Fibroblast of skin of back (primary cell): ENCODE measurements at regions not wholly inside any gene's neighbourhood (a gene's known extent, or its start where the extent isn't known, plus 50 kb on each side); places are given as distances from the start of the nearest gene placed in this dataset.

Source experiments
- DNase-seq: peaks from one replicate; pipeline ENCODE4 v3.0.0-alpha.2; 2013

DNA sequence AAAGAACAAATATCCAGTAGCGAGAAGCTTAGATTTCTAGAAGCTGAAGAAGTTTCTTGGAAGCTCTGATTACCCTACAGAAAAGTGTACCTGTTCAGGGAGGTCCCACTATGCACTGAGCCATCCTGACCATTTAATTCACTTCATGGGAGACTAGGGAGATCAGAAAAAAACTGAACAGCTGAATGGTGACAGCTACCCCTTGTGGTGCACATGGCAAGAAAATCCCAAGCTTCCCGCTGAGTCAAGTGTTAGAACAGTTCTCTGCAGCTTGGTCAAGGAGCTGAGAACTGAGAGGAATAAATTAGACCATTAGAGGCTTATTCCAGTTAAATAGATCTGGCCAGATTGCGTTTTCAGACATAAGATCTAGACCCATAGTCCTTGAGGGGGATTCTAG, 197.2 kb upstream of the VEPH1 start:
- DNase-seq = no peak

DNA sequence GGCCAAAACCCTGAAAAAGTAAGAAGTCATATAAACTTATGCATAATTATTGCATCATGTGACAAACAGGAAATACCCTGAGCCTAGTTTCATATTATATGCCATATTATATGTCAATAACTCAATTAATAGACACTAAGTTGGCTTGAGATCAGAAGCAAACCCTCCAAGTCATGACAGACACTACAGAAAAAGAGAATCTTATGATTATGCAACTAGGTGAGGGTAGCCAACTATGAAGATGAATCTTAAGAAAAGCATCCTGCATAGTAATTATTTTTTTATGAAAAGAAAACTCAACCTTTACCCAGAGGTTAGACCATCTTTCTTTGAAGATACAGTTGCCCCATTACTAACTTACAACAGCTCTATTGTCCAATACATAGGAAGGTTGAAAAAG, 192.4 kb upstream of the VEPH1 start:
- DNase-seq = no peak

GRCh38 chr3:157695103-157695502, 191.9 kb upstream of the VEPH1 start:
- DNase-seq = no peak

GRCh38 chr3:157693762-157694161, 190.5 kb upstream of the VEPH1 start:
- no peak for DNase-seq

DNA sequence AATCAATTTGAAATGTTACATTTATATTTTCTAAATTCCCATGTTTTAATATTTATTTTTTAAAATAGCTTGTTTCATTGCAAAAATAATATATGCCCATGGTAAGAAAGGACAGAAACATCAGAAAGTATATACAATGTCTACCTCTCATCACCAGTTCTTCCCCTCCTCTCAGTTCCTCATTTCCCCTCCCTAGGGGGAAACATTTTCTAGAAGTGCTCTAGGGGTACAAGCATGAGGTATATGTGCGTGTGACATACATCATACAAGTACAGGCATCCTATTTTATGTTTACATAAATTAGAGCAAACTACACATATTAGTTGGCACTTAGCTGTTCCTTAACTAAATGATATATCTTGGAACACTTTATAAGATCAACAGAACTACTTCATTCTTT, 189.3 kb upstream of the VEPH1 start:
- no peak for DNase-seq

DNA sequence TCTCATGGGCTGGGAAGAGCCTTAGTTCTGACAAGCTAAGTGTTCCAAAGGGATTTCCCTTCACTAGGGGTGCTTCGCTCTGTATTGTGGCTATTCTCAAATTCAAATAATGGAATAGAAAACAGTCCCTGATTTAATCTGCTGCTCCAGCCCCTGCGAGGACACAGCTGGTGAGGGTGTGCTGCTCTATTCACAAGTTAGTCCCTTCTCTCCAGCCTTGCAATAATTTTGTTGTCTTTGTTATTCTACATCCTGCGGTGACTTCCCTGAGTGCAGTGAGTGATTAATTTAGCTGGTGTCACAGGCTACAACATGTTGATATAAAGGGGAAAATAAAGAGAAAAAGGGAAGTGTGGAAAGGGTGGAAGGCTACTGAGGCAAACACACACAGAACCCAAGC, 180.5 kb upstream of the VEPH1 start:
- DNase-seq = no peak

GRCh38 chr3:157672061-157672460, 168.8 kb upstream of the VEPH1 start:
- no peak for DNase-seq

DNA sequence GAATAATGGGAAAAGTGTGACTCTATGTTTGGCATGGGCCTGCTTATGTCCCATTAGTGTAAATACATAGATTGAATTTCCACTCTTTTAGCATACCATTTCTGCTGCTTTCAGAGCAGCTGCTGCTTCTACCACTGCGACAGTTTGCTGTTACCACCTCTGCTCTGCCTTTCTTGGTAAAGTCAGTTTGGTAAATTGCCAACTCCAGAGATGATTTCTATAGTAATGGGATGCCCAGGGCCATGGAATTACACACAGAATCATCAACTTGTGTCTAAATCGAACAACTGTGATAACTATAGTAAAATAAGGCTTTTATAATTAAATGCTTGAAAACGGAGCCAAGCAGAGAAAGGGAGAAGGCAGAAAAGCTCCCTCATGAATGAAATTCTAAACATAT, 168.4 kb upstream of the VEPH1 start:
- DNase-seq = no peak

GRCh38 chr3:157669416-157669815, 166.2 kb upstream of the VEPH1 start:
- no peak for DNase-seq

DNA sequence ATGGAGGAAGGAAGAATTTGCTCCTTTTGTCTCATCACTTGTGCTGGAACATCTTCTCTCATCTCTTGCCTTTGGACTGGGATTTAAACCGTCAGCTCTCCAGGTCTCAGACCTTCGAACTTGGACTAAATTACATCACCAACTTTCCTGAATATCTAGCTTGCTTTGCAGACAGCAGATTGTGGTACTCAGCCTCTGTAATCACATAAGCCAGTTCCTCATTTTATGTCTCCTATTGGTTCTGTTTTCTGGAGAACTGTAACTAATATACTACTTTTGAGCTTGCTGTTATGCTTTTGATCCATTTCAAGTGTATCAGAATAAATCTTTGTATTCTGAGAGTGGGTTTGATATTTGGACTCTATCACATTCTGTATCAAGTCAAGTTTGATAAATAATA, 164.3 kb upstream of the VEPH1 start:
- no peak for DNase-seq

- no peak for DNase-seq
These were observed 159.0 kb upstream of the VEPH1 start for GRCh38 chr3:157662171-157662570.

- no peak for DNase-seq
These were observed 157.6 kb upstream of the VEPH1 start for GRCh38 chr3:157660847-157661246.

- no peak for DNase-seq
These were observed 149.2 kb upstream of the VEPH1 start for GRCh38 chr3:157652366-157652765.

DNA sequence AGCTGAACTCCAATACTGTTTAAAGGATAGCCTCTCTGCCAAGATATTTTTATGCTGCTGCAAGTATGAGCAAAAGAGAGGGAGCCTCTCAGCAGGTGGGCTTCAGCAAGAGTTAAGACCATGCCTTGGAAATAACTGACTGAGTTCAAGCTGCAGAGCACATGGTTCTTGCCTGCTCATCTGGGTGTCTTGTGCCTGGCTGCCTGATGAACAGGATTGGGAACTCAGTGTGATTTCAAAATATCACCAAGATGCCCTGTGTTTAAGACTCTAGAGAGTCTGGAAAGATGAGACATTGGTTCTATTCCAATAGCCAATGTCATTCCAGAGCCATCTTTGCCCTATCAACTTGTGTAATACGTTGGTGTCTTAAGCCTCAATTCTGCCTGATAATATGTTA, 147.5 kb upstream of the VEPH1 start:
- DNase-seq = no peak

DNA sequence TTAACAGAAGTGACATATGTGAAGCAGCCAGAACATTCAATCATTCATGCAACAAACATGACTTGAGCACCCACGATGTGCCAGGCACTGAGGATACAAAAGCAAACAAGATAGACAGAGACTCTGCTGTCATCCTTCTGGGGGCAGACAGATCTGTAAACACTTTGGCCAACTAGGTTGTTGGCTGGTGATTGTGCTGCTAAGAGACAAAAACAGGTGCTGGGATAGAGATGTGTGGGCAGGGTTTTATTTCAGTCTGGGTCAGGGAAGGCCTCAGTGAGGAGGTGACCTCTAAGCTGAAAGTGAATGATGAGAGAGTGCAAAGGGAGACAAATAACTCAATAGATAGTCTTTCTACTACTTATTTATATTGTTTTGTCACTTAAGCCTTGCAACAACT, 147.0 kb upstream of the VEPH1 start:
- no peak for DNase-seq

DNA sequence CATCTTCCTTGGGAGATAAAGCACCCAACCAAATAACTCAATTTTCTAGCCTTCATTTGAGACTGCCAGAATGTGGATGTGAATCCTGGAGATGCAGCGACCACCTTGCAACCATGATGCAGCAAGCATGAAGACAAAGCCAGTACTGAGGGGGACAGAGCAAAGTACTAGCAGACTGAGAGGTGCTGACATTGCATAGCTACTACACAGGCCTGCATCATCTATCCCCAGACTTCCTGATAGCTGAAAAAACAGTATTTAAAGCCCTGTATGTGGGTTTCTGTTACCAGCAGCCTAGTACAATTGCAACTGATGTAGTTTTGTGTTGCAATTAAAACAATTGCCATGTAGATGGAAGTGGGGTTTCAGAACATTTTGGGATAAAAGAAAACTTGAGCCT, 146.3 kb upstream of the VEPH1 start:
- no peak for DNase-seq

- no peak for DNase-seq
These were observed 144.6 kb upstream of the VEPH1 start for GRCh38 chr3:157647820-157648219.

DNA sequence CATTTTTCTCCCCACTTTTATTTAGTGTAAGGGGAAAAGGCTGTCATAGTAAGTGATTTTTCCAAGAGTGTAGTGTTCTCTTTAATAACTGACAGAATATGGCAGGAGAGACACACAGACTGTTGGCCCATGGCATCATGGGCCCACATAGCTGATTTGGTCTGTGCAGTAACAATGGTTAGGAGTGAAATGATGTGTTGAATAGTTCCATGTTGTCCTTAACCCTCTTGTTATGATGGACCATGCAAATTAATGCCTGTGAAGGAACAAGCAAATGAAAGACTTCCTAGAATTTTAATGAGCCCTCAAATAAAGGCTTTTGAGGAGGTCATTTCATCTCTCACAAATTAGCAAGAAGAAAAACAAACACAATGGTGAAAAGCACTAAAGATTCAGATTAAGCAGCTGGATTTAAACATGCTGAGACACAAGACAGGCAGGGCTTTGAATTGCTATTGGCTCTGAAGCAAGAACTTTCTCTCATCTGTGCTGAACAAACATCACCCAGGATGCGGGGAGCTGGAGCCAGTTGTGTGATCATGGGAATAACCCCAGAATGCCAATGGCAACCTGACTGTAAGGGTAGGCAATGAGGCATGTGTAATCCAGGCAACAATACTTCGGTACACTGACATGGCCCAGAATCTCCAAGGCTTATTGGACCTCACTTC, 136.7 kb upstream of the VEPH1 start:
- no peak for DNase-seq

GRCh38 chr3:157637866-157638265, 134.7 kb upstream of the VEPH1 start:
- no peak for DNase-seq

DNA sequence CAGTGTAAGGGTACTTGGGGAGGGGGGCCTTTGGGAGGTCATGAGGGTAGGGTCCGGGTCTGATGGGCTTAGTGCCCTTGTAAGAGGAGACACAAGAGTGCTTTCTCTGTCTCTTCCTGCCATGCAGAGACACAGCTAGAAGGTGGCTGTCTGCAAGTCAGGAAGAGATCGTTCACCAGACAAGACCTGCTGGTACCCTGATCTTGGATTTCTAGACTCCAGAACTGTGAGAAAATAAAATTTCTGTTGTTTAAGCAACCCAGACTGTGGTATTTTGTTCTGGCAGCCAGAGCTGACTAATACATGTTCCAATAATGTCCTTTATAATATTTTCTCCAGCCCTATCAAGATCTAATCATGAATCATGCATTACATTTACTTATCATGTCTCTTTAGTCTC, 130.0 kb upstream of the VEPH1 start:
- no peak for DNase-seq

DNA sequence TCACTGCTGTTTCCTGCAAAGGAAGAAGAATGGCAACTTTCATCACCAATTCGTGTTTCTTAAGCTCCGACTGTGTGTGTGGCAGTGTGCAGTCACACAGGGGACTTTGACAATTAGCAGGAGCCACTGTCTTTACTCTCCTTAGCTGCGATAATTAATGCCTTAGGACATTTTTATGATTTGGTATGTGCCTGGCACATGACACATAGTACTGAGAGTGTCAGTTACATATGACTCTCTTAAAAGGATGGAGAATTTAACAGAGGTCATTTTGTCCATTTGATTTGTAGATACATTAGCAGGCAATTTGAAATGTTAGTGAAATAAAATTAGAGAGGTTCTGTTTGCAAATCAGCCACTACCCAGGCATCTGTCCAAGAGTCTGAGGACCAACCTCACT, 128.9 kb upstream of the VEPH1 start:
- DNase-seq = no peak

- peak; percentile 61 for DNase-seq
These were observed 128.3 kb upstream of the VEPH1 start for GRCh38 chr3:157631478-157631877.

DNA sequence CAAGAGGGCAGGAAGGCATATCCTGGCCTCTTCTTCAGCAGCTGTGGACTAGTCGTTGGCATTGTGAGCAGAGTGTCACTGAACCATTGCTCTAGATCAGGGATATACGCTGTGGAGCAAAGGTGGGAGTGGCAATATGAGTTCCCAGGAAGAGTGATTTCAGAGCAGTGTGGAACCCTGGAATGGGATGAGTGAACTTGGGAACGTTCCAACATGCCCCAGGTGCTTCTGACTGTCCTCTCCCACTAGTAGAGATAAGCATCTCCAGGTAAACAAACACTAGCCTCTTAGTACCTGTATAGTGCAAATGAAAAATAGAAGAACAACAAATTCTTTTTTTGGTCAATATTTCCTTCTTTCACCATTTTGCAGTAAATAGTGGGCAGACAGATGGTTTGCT, 123.6 kb upstream of the VEPH1 start:
- DNase-seq = no peak

DNA sequence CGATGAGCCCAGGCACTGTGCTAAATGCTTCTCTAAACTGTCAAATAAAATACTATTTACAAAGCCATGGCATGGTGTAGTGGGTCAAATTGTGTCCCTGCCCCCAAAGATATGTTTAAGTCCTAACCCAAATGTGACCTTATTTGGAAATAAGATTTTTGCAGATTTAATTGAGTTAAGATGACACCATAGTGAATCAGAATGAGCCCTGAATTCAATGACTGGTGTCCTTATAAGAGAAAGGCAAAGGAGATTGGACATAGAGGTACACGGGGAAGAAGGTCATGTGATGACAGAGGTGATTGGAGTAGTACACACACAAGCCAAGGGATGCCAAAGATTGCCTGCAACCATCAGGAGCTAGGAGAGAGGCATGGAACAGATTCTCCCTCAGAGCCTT, 121.6 kb upstream of the VEPH1 start:
- DNase-seq = peak; percentile 38

DNA sequence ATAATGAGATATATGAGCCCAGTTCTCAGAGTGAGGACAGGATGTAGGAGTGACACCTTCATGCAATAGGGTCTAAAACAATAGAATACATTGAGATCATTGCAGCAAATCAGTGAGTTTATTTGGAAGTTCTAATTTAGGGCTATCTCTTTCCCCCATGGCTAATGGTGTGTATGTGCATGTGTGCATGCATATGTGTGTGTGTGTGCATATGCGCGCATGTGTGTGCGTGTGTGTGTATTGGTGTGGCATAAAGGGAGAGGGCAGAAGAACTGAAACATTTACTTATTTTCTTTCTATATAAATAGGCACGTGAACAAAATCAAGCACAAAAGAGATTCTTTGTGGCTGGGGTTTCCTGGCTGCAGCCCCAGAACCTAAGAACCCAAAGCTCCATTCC, 115.7 kb upstream of the VEPH1 start:
- DNase-seq = no peak
